Subcutaneous abdominal adipose tissue (tissue), 5 donors: ENCODE measurements at regions not wholly inside any gene's neighbourhood (a gene's known extent, or its start where the extent isn't known, plus 50 kb on each side); places are given as distances from the start of the nearest gene placed in this dataset.

ENCODE experiments used
- H3K27ac ChIP-seq: one replicate; pipeline ENCODE4 v1.7.0; 2013; ENCODE audit warnings: low read depth, mild to moderate bottlenecking, inconsistent platforms, low read length, moderate library complexity
- H3K27me3 ChIP-seq, 5 donors: one replicate each; pipeline ENCODE4 v1.7.0; 2013; ENCODE audit warnings: low read length in 5 of 5, inconsistent platforms in 1 of 5; ENCODE audit not compliant: control insufficient read depth in 5 of 5, insufficient read depth in 4 of 5
- H3K36me3 ChIP-seq, 5 donors: one replicate each; pipeline ENCODE4 v1.7.0; 2013; ENCODE audit warnings: low read length in 5 of 5; ENCODE audit not compliant: control insufficient read depth in 5 of 5, insufficient read depth in 5 of 5
- H3K4me1 ChIP-seq, 5 donors: one replicate each; pipeline ENCODE4 v1.7.0; 2013; ENCODE audit warnings: low read length in 5 of 5, mild to moderate bottlenecking in 3 of 5, moderate library complexity in 1 of 5; ENCODE audit not compliant: control insufficient read depth in 5 of 5, insufficient read depth in 5 of 5
- H3K4me3 ChIP-seq, 5 donors: one replicate each; pipeline ENCODE4 v1.7.0; 2013; ENCODE audit warnings: low read length in 5 of 5, low read depth in 1 of 5
- H3K9ac ChIP-seq, 5 donors: one replicate each; pipeline ENCODE4 v1.7.0; 2013; ENCODE audit warnings: low read length in 5 of 5, mild to moderate bottlenecking in 4 of 5, moderate library complexity in 3 of 5
- H3K9me3 ChIP-seq, 5 donors: one replicate each; pipeline ENCODE4 v1.7.0; 2013; ENCODE audit warnings: low read length in 5 of 5; ENCODE audit not compliant: control insufficient read depth in 5 of 5
- donor health status: healthy.
- donor health status: healthy.
- donor health status: healthy.
- donor health status: healthy.
- donor health status: healthy.

GRCh38 chr16:35194681-35195080 lies 1735.3 kb downstream of the TP53TG3F start:
- no peaks in the 10 kb centered on the region for H3K36me3 ChIP-seq
- H3K4me1 ChIP-seq = no peaks in the 10 kb centered on the region
- H3K9ac ChIP-seq = no peak overlapping the region
- no peaks in the 10 kb centered on the region for H3K27me3 ChIP-seq
- no peak overlapping the region for H3K4me3 ChIP-seq
- peaks cover 0 to 26% (median 5%) of the 10 kb centered on the region in 5 donors for H3K9me3 ChIP-seq
- H3K27ac ChIP-seq = no peak overlapping the region

GRCh38 chr16:35195173-35195863 lies 1735.9 kb downstream of the TP53TG3F start:
- no peaks in the 10 kb centered on the region for H3K27me3 ChIP-seq
- no peak overlapping the region for H3K4me3 ChIP-seq
- peaks cover 0 to 26% (median 5%) of the 10 kb centered on the region in 5 donors for H3K9me3 ChIP-seq
- H3K36me3 ChIP-seq = no peaks in the 10 kb centered on the region
- no peaks in the 10 kb centered on the region for H3K4me1 ChIP-seq
- H3K27ac ChIP-seq = no peak overlapping the region
- H3K9ac ChIP-seq = no peak overlapping the region

- no peaks in the 10 kb centered on the region for H3K27me3 ChIP-seq
- no peak overlapping the region for H3K9ac ChIP-seq
- no peak overlapping the region for H3K27ac ChIP-seq
- no peak overlapping the region for H3K4me3 ChIP-seq
- no peaks in the 10 kb centered on the region for H3K36me3 ChIP-seq
- peaks cover 0 to 26% (median 5%) of the 10 kb centered on the region in 5 donors for H3K9me3 ChIP-seq
- H3K4me1 ChIP-seq = no peaks in the 10 kb centered on the region
Measured at GRCh38 chr16:35195864-35196216, 1736.4 kb downstream of the TP53TG3F start.

- Histone ChIP-seq H3K4me3 (no peak overlapping the region), H3K9ac (no peak overlapping the region), H3K27ac (no peak overlapping the region), H3K36me3 (no peaks in the 10 kb centered on the region), H3K9me3 (peaks cover 0 to 28% (median 5%) of the 10 kb centered on the region in 5 donors), H3K27me3 (no peaks in the 10 kb centered on the region), H3K4me1 (no peaks in the 10 kb centered on the region)
Measured at GRCh38 chr16:35196313-35196712, 1736.9 kb downstream of the TP53TG3F start.

GRCh38 chr16:35197656-35198055 lies 1738.2 kb downstream of the TP53TG3F start:
- Histone ChIP-seq H3K9ac (no peak overlapping the region), H3K36me3 (no peaks in the 10 kb centered on the region), H3K27ac (no peak overlapping the region), H3K9me3 (peaks cover 0 to 31% (median 5%) of the 10 kb centered on the region in 5 donors), H3K4me3 (no peak overlapping the region), H3K27me3 (no peaks in the 10 kb centered on the region), H3K4me1 (no peaks in the 10 kb centered on the region)

GRCh38 chr16:35198223-35199199 lies 1739.1 kb downstream of the TP53TG3F start:
- no peaks in the 10 kb centered on the region for H3K27me3 ChIP-seq
- H3K4me1 ChIP-seq = no peaks in the 10 kb centered on the region
- H3K36me3 ChIP-seq = no peaks in the 10 kb centered on the region
- H3K4me3 ChIP-seq = no peak overlapping the region
- no peak overlapping the region for H3K27ac ChIP-seq
- H3K9ac ChIP-seq = no peak overlapping the region
- peaks cover 0 to 31% (median 5%) of the 10 kb centered on the region in 5 donors for H3K9me3 ChIP-seq

- Histone ChIP-seq H3K9me3 (peaks cover 0 to 21% (median 0%) of the 10 kb centered on the region in 5 donors), H3K27me3 (peaks cover 0 to 2% (median 0%) of the 10 kb centered on the region in 5 donors), H3K36me3 (no peaks in the 10 kb centered on the region), H3K9ac (no peak overlapping the region), H3K4me3 (no peak overlapping the region), H3K27ac (no peak overlapping the region), H3K4me1 (no peaks in the 10 kb centered on the region)
Measured at GRCh38 chr16:35200662-35201061, 1741.2 kb downstream of the TP53TG3F start.

GRCh38 chr16:35201151-35201550 lies 1741.7 kb downstream of the TP53TG3F start:
- Histone ChIP-seq H3K9me3 (peaks cover 0 to 18% (median 0%) of the 10 kb centered on the region in 5 donors), H3K9ac (no peak overlapping the region), H3K4me1 (no peaks in the 10 kb centered on the region), H3K27me3 (peaks cover 0 to 2% (median 0%) of the 10 kb centered on the region in 5 donors), H3K27ac (no peak overlapping the region), H3K36me3 (no peaks in the 10 kb centered on the region), H3K4me3 (no peak overlapping the region)

GRCh38 chr16:35203636-35204035 lies 1744.2 kb downstream of the TP53TG3F start:
- H3K4me3 ChIP-seq = no peak overlapping the region
- no peaks in the 10 kb centered on the region for H3K4me1 ChIP-seq
- peaks cover 0 to 11% (median 2%) of the 10 kb centered on the region in 5 donors for H3K27me3 ChIP-seq
- no peak overlapping the region for H3K9ac ChIP-seq
- H3K9me3 ChIP-seq = peaks cover 0 to 23% (median 14%) of the 10 kb centered on the region in 5 donors
- H3K36me3 ChIP-seq = no peaks in the 10 kb centered on the region
- H3K27ac ChIP-seq = no peak overlapping the region
